LNCAP (cell line): ENCODE measurements at regions not wholly inside any gene's neighbourhood (a gene's known extent, or its start where the extent isn't known, plus 50 kb on each side); places are given as distances from the start of the nearest gene placed in this dataset.

Experiments
- CTCF ChIP-seq: fragments of 450-650 bp; IDR thresholded peaks from 2 replicates; pipeline ENCODE4 v1.5.1; 2017; ENCODE audit warnings: mild to moderate bottlenecking

- no peak for TF ChIP-seq CTCF
These were observed 110.4 kb upstream of the ZNF462 start for GRCh38 chr9:106752581-106752980.

- no peak for TF ChIP-seq CTCF
These were observed 109.8 kb upstream of the ZNF462 start for GRCh38 chr9:106753155-106753671.

DNA sequence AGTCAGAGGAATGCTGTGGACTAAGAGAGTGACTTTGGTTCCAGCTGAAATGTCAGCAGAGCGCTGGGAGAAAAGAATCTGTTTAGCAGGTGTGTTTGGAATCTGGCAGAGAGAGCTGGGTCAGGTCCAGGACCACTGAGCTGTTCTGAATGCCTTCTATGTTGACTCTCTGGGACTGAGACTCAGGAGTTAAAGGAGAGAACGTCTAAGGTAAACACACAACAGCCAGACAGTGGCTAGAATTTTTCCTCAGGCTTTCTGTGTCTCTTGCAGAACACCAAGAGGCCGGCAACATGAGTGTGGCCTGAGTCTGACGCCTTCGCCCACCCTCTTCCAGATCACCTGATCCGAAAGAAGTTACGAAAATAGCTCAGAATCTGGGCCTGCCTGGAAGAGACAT lies 107.2 kb upstream of the ZNF462 start:
- no peak for TF ChIP-seq CTCF

GRCh38 chr9:106757514-106757913 lies 105.5 kb upstream of the ZNF462 start:
- no peak for TF ChIP-seq CTCF

DNA sequence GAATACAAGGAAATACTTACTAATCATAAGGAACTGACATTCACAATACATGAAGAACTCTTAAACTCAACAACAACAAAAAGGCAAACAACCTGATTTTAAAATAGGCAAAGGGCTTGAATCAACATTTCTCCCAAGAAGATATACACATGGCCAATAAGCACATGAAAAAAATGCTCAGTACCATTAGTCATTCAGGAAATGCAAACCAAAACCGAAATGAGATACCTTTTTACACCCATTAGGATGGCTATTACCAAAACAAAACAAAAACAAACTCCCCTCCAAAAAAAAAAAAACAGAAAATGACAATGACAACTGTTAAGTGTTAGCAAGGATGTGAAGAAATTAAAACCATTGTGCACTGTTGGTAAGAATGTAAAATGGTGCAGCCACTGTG lies 104.1 kb upstream of the ZNF462 start:
- no peak for TF ChIP-seq CTCF

- no peak for TF ChIP-seq CTCF
These were observed 101.5 kb upstream of the ZNF462 start for GRCh38 chr9:106761493-106761892.

GRCh38 chr9:106766616-106767015 lies 96.3 kb upstream of the ZNF462 start:
- no peak for TF ChIP-seq CTCF

- TF ChIP-seq CTCF: no peak
These were observed 93.6 kb upstream of the ZNF462 start for GRCh38 chr9:106769331-106769730.
